HEK293 (cell line): ENCODE measurements at regions not wholly inside any gene's neighbourhood (a gene's known extent, or its start where the extent isn't known, plus 50 kb on each side); places are given as distances from the start of the nearest gene placed in this dataset.

Experiments used
- CTCF ChIA-PET: fragments of 350-600 bp; formaldehyde crosslinking; extraction: SDS; loops from one replicate; lab custom pipeline; 2021; ENCODE audit warnings: antibody characterized with exemption; lab: Yijun Ruan, JAX
- POLR2A ChIA-PET: fragments of 300-600 bp; formaldehyde crosslinking; extraction: SDS; loops from one replicate; lab custom pipeline; 2020; ENCODE audit warnings: antibody characterized with exemption, inconsistent platforms; lab: Yijun Ruan, JAX
- H3K27ac ChIP-seq: fragments of 200-500 bp; sonication (Bioruptor generic); 2 replicates; pipeline ENCODE4 v1.5.1; 2014; ENCODE audit warnings: low read depth, low read length, control low read depth, inconsistent platforms; ENCODE audit errors: extremely low read depth
- H3K36me3 ChIP-seq, 2 experiments: fragments of 200-500 bp in 1 of 2; sonication (Bioruptor generic) in 1 of 2; 1 replicate in 1 of 2; 2 replicates in 1 of 2; pipeline ENCODE4 v1.5.1; 2014 to 2017; ENCODE audit warnings: inconsistent platforms in 2 of 2, low read length in 2 of 2; ENCODE audit not compliant: control insufficient read depth in 2 of 2, insufficient read depth in 1 of 2
- H3K4me1 ChIP-seq: fragments of 200-500 bp; sonication (Bioruptor generic); 2 replicates; pipeline ENCODE4 v1.5.1; 2014; ENCODE audit warnings: mild to moderate bottlenecking, low read length, inconsistent platforms; ENCODE audit not compliant: control insufficient read depth, insufficient read depth
- H3K4me3 ChIP-seq: 2 replicates; pipeline ENCODE4 v1.5.1; 2011; ENCODE audit warnings: low read depth, mild to moderate bottlenecking, control low read depth, low read length, moderate library complexity
- H3K9me3 ChIP-seq: fragments of 200-500 bp; sonication (Bioruptor generic); 2 replicates; pipeline ENCODE4 v1.5.1; 2014; ENCODE audit warnings: low read depth, low read length, inconsistent platforms; ENCODE audit not compliant: control insufficient read depth, insufficient read depth
- ZBTB7A ChIP-seq: fragments of 450-650 bp; formaldehyde crosslinking; IDR thresholded peaks from 2 replicates; pipeline ENCODE4 v1.5.1; 2016; ENCODE audit warnings: low read depth, missing biosample characterization, missing genetic modification characterization
- ZBTB8A ChIP-seq: fragments of 450-650 bp; formaldehyde crosslinking; IDR thresholded peaks from 2 replicates; pipeline ENCODE4 v1.5.1; 2016; ENCODE audit warnings: missing biosample characterization, missing genetic modification characterization
- ZFP37 ChIP-seq: fragments of 450-650 bp; formaldehyde crosslinking; IDR thresholded peaks from 2 replicates; pipeline ENCODE4 v1.5.1; 2016; ENCODE audit warnings: missing biosample characterization, missing genetic modification characterization
- ZNF146 ChIP-seq: fragments of 450-650 bp; formaldehyde crosslinking; IDR thresholded peaks from 2 replicates; pipeline ENCODE4 v1.5.1; 2016; ENCODE audit warnings: missing biosample characterization, missing genetic modification characterization
- ZNF155 ChIP-seq: fragments of 450-650 bp; formaldehyde crosslinking; IDR thresholded peaks from 2 replicates; pipeline ENCODE4 v1.5.1; 2016; ENCODE audit warnings: missing biosample characterization, missing genetic modification characterization
- ZNF174 ChIP-seq: fragments of 450-650 bp; formaldehyde crosslinking; IDR thresholded peaks from 2 replicates; pipeline ENCODE4 v1.5.0; 2017; ENCODE audit warnings: missing biosample characterization, mild to moderate bottlenecking, missing genetic modification characterization
- ZNF394 ChIP-seq: fragments of 450-650 bp; formaldehyde crosslinking; IDR thresholded peaks from 2 replicates; pipeline ENCODE4 v1.5.1; 2016; ENCODE audit warnings: missing biosample characterization, missing genetic modification characterization, mild to moderate bottlenecking, moderate library complexity, borderline replicate concordance
- ZNF518A ChIP-seq: fragments of 450-650 bp; formaldehyde crosslinking; conservative IDR thresholded peaks from 2 replicates; pipeline ENCODE4 v1.5.1; 2016; ENCODE audit warnings: low read depth, missing biosample characterization, missing genetic modification characterization
- ZNF548 ChIP-seq: fragments of 450-650 bp; formaldehyde crosslinking; IDR thresholded peaks from 2 replicates; pipeline ENCODE4 v1.5.1; 2016; ENCODE audit warnings: missing biosample characterization, missing genetic modification characterization
- ZNF549 ChIP-seq: fragments of 450-650 bp; IDR thresholded peaks from 2 replicates; pipeline ENCODE4 v1.5.1; 2018; ENCODE audit warnings: missing biosample characterization, missing genetic modification characterization, mild to moderate bottlenecking, inconsistent platforms, moderate library complexity
- ZNF558 ChIP-seq: fragments of 450-650 bp; formaldehyde crosslinking; IDR thresholded peaks from 2 replicates; pipeline ENCODE4 v1.5.1; 2016; ENCODE audit warnings: missing biosample characterization, missing genetic modification characterization
- ZNF660 ChIP-seq: fragments of 450-650 bp; IDR thresholded peaks from 2 replicates; pipeline ENCODE4 v1.5.1; 2018; ENCODE audit warnings: missing biosample characterization, mild to moderate bottlenecking, missing genetic modification characterization
- ZNF768 ChIP-seq: fragments of 450-650 bp; formaldehyde crosslinking; IDR thresholded peaks from 2 replicates; pipeline ENCODE4 v1.5.1; 2018; ENCODE audit warnings: missing biosample characterization, mild to moderate bottlenecking, missing genetic modification characterization
- ZNF830 ChIP-seq: fragments of 450-650 bp; IDR thresholded peaks from 2 replicates; pipeline ENCODE4 v1.5.0; 2018; ENCODE audit warnings: missing biosample characterization, missing genetic modification characterization, low read depth, mild to moderate bottlenecking, moderate library complexity
- ZSCAN23 ChIP-seq: fragments of 450-650 bp; formaldehyde crosslinking; IDR thresholded peaks from 2 replicates; pipeline ENCODE4 v1.5.1; 2016; ENCODE audit warnings: missing biosample characterization, missing genetic modification characterization

DNA sequence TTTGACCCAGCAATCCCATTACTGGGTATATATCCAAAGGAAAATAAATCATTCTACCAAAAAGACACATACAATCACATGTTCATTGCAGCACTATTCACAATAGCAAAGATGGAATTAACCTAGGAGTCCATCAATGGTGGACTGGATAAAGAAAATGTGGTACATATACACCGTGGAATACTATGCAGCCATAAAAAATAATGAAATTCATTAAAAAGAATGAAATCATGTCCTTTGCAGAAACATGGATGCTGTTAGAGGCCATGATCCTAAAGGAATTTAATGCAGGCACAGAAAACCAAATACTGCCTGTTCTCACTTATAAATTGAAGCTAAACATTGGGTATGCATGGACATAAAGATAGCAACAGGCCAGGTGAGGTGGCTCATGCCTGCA is 61.9 kb upstream of the BMP6 start:
- Histone ChIP-seq H3K9me3 (no peaks in the 10 kb centered on the region), H3K36me3 (no peaks in the 10 kb centered on the region), H3K27ac (no peak overlapping the region), H3K4me1 (no peaks in the 10 kb centered on the region), H3K4me3 (no peak overlapping the region)
- TF ChIP-seq ZNF549 (tag by site-specific recombination): no peak
- TF ChIP-seq ZNF146 (tag by site-specific recombination): peak; percentile 79
- CTCF ChIA-PET: interaction anchor here (1.6 kb wide), 1 partner anchor 9 kb away, joined by 6 read pairs; no protein-coding TSS in a partner anchor
- POLR2A ChIA-PET: no interaction called here

DNA sequence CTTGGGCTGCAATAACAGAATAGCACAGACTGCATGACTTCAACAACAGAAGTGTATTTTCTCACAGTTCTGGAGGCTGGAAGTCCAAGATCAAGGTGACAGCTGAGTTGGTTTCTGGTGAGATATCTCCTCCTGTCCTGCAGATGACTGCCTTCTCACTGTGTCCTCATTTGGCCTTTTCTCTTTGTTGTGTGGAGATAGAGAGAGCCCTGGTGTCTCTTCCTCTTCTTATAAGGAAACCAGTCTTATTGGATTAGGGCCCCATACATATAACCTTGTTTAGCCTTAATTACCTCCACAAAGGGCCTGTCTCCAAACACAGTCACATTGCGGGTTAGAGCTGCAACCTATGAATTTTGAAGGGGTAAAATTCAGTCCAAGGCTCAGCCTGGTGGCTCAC is 57.0 kb upstream of the BMP6 start:
- Histone ChIP-seq H3K4me1 (no peaks in the 10 kb centered on the region), H3K27ac (no peak overlapping the region), H3K9me3 (no peaks in the 10 kb centered on the region), H3K4me3 (no peak overlapping the region), H3K36me3 (no peaks in the 10 kb centered on the region)
- no peak for TF ChIP-seq ZSCAN23 (tag by site-specific recombination)
- peak; percentile 63 for TF ChIP-seq ZNF548 (tag by site-specific recombination)
- POLR2A ChIA-PET: no interaction called here
- CTCF ChIA-PET: interaction anchor here (0.6 to 1.6 kb wide), 4 partner anchors 12 to 471 kb away, joined by 3 to 5 read pairs (median 4); no protein-coding TSS in a partner anchor

DNA sequence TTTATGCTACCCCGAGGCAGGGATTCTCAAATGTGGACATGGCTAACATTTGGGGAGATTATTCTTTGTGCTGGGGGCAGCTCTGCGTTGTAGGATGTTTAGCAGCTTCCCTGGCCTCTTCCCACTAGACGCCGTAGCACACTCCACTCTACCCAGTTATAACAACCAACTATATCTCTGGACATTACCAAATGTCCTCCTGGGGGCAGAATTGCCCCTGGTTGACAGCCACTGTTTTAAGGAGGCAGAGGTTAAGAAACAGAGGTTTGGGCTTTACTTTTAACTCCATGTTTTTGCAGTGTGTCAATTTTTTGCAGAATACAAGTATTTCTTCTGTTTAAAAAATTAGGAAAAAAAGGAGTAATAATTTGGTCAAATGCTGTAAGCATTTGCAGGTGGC is 56.2 kb upstream of the BMP6 start:
- Histone ChIP-seq H3K4me1 (no peaks in the 10 kb centered on the region), H3K9me3 (no peaks in the 10 kb centered on the region), H3K36me3 (no peaks in the 10 kb centered on the region), H3K4me3 (no peak overlapping the region), H3K27ac (no peak overlapping the region)
- TF ChIP-seq ZNF394 (tag by site-specific recombination): no peak
- no peak for TF ChIP-seq ZBTB7A (tag by site-specific recombination)
- no peak for TF ChIP-seq ZNF830 (tag by site-specific recombination)
- no peak for TF ChIP-seq ZFP37 (tag by site-specific recombination)
- TF ChIP-seq ZBTB8A (tag by site-specific recombination): no peak
- no peak for TF ChIP-seq ZNF155 (tag by site-specific recombination)
- TF ChIP-seq ZNF174 (tag by site-specific recombination): no peak
- no peak for TF ChIP-seq ZNF660
- TF ChIP-seq ZNF518A: no peak
- no peak for TF ChIP-seq ZNF768
- TF ChIP-seq ZNF558 (tag by site-specific recombination): no peak
- ChIA-PET CTCF (interaction anchor here (0.5 to 1.6 kb wide), 4 partner anchors 13 to 285 kb away, joined by 3 to 5 read pairs (median 4); no protein-coding TSS in a partner anchor), POLR2A (no interaction called here)
